Stimulated activated CD4-positive, alpha-beta T cell treated with anti-CD3 and anti-CD28 coated beads, Interleukin-1b, Interleukin-23, amount 100 ng/mL, for 24 hours (primary cell): ENCODE measurements at regions not wholly inside any gene's neighbourhood (a gene's known extent, or its start where the extent isn't known, plus 50 kb on each side); places are given as distances from the start of the nearest gene placed in this dataset.

Experiments
- DNase-seq, 4 experiments: peaks; one replicate each; pipeline ENCODE4 v3.0.0-alpha.2; 2020; ENCODE audit warnings: low read depth in 4 of 4, low spot score in 1 of 4

- DNase-seq: no peak
These were observed 84.5 kb upstream of the PPARA start for GRCh38 chr22:46065691-46066454.

GRCh38 chr22:46066691-46067090 lies 83.6 kb upstream of the PPARA start:
- no peak for DNase-seq

- no peak for DNase-seq
These were observed 82.9 kb upstream of the PPARA start for GRCh38 chr22:46067159-46068111.

GRCh38 chr22:46068181-46068592 lies 82.1 kb upstream of the PPARA start:
- no peak for DNase-seq

GRCh38 chr22:46068593-46069491 lies 81.5 kb upstream of the PPARA start:
- DNase-seq: no peak

GRCh38 chr22:46069521-46070214 lies 80.7 kb upstream of the PPARA start:
- peak in 1 of 4 experiments; percentile 49 for DNase-seq

GRCh38 chr22:46070215-46070802 lies 80.0 kb upstream of the PPARA start:
- DNase-seq: peak in 1 of 4 experiments; percentile 25

GRCh38 chr22:46070803-46071450 lies 79.4 kb upstream of the PPARA start:
- peak in 2 of 4 experiments; percentile 23 to 49 for DNase-seq

- peak in 2 of 4 experiments; percentile 40 to 60 for DNase-seq
These were observed 78.7 kb upstream of the PPARA start for GRCh38 chr22:46071451-46072109.

GRCh38 chr22:46072110-46072881 lies 78.0 kb upstream of the PPARA start:
- DNase-seq: peak in 2 of 4 experiments; percentile 21 to 45

GRCh38 chr22:46072981-46073682 lies 77.2 kb upstream of the PPARA start:
- DNase-seq: no peak

- no peak for DNase-seq
These were observed 76.4 kb upstream of the PPARA start for GRCh38 chr22:46073683-46074504.

- DNase-seq: no peak
These were observed 75.4 kb upstream of the PPARA start for GRCh38 chr22:46074771-46075551.

- DNase-seq: no peak
These were observed 74.4 kb upstream of the PPARA start for GRCh38 chr22:46075764-46076531.
